A673 (cell line): ENCODE measurements at regions not wholly inside any gene's neighbourhood (a gene's known extent, or its start where the extent isn't known, plus 50 kb on each side); places are given as distances from the start of the nearest gene placed in this dataset.

Experiments used
- BruUV-seq: library from RNA; stranded (reverse); fragments of 400-500 nt; replicated peaks from 2 replicates; lab custom pipeline; 2021; lab: Mats Ljungman, UMichigan
- CTCF ChIA-PET: fragments of 300-600 bp; sonication (Branson Sonifier 250); formaldehyde crosslinking; loops from one replicate; lab custom pipeline; 2022; ENCODE audit warnings: antibody characterized with exemption; lab: Charles Lee
- POLR2A ChIA-PET: fragments of 300-600 bp; sonication (Branson Sonifier 250); formaldehyde crosslinking; loops from one replicate; lab custom pipeline; 2022; ENCODE audit warnings: antibody characterized with exemption; ENCODE audit not compliant: low non-redundant PET; lab: Charles Lee
- DNase-seq: peaks from one replicate; pipeline ENCODE4 v3.0.0-alpha.2; 2015; ENCODE audit warnings: low spot score
- H3K27ac ChIP-seq: fragments of 200-600 bp; sonication (generic); 2 replicates; pipeline ENCODE4 v1.5.1; 2016; ENCODE audit warnings: mixed run types, low read depth, mild to moderate bottlenecking, mixed read lengths, antibody characterized with exemption, low read length; ENCODE audit not compliant: poor library complexity, severe bottlenecking
- H3K27me3 ChIP-seq: fragments of 200-600 bp; sonication (generic); replicated peaks from 2 replicates; pipeline ENCODE4 v1.6.1; 2017; ENCODE audit warnings: mixed run types, low read depth, mild to moderate bottlenecking, mixed read lengths, antibody characterized with exemption, low read length; ENCODE audit not compliant: insufficient read depth, poor library complexity
- H3K36me3 ChIP-seq: fragments of 200-600 bp; sonication (generic); 2 replicates; pipeline ENCODE4 v1.6.1; 2016; ENCODE audit warnings: mixed run types, mild to moderate bottlenecking, mixed read lengths, antibody characterized with exemption, low read length; ENCODE audit not compliant: insufficient read depth, poor library complexity, severe bottlenecking
- H3K4me1 ChIP-seq: fragments of 200-600 bp; sonication (generic); 2 replicates; pipeline ENCODE4 v1.6.1; 2017; ENCODE audit warnings: mixed run types, mild to moderate bottlenecking, mixed read lengths, antibody characterized with exemption, low read length; ENCODE audit not compliant: insufficient read depth, poor library complexity, severe bottlenecking
- H3K4me3 ChIP-seq: fragments of 200-600 bp; sonication (generic); 2 replicates; pipeline ENCODE4 v1.5.1; 2016; ENCODE audit warnings: low read depth, mixed run types, mild to moderate bottlenecking, mixed read lengths, low read length; ENCODE audit not compliant: poor library complexity, severe bottlenecking
- H3K9me3 ChIP-seq: fragments of 200-600 bp; sonication (generic); 2 replicates; pipeline ENCODE4 v1.6.1; 2016; ENCODE audit warnings: mixed run types, low read depth, mild to moderate bottlenecking, mixed read lengths, antibody characterized with exemption, low read length; ENCODE audit not compliant: poor library complexity, severe bottlenecking
- EZH2 ChIP-seq: fragments of 200-600 bp; sonication (generic); IDR thresholded peaks from 2 replicates; pipeline ENCODE4 v1.6.1; 2017; ENCODE audit warnings: borderline replicate concordance, low read depth, mild to moderate bottlenecking, mixed read lengths, antibody characterized with exemption, low read length; ENCODE audit not compliant: poor library complexity, severe bottlenecking
- intact Hi-C: fragments of 100-400 bp; cut with micrococcal nuclease; formaldehyde crosslinking; loops from one replicate; pipeline ENCODE4 v1.10.0; 2022; ENCODE audit not compliant: unreplicated experiment
- TF ChIP-seq, protein P1 (sequence below): fragments of 300-800, 200-600 bp; sonication (generic); conservative IDR thresholded peaks from 2 replicates; pipeline ENCODE4 v1.5.1; 2017; ENCODE audit warnings: low read depth, mild to moderate bottlenecking, antibody characterized with exemption, low read length, moderate library complexity, mixed read lengths

DNA sequence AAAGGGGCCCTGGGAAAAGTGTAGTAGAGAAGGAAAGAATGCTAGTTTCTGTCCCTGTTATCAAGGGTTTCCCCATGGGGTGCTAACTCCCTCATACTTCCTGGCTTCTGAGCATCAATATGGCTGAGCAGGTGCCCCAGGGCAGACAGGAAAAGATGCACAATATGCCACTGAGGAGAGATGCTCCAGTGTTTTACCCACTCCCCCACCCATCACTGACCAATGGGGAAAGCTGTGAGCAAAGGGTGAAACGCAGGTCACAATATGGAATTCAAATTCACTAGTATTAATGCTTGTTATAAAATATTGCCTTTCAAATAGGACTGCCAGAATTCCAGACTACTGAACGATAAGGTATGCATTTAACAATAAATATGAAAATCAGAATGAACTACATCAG lies 187.5 kb upstream of the CTNNB1 start:
- no TSS peak for BruUV-seq
- ChIA-PET POLR2A (no interaction called here), CTCF (no interaction called here)

DNA sequence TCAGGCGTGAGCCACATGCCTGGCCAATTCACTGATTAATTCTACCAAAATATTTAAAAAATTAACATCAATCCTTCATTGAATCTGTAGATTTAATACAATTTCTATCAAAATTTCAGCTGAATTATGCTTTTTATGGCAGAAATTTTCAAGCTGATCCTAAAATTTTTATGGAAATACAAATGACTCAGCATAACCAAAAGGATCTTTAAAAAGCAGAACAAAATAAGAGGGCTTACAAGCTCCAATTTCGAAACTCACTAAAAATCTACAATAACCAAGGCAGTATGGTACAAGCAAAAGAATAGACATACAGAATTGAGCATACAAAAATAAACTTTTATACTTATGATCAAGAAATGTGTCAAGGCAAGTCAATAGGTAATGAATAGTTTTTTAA lies 180.4 kb upstream of the CTNNB1 start:
- no TSS peak for BruUV-seq
- Histone ChIP-seq H3K27ac (no peak overlapping the region), H3K27me3 (no peaks in the 10 kb centered on the region), H3K4me1 (no peaks in the 10 kb centered on the region), H3K9me3 (no peaks in the 10 kb centered on the region), H3K4me3 (no peak overlapping the region), H3K36me3 (no peaks in the 10 kb centered on the region)
- ChIA-PET CTCF (no interaction called here), POLR2A (no interaction called here)
- intact Hi-C loops, result no loop called here
- no peak for DNase-seq
- TF ChIP-seq, protein P1, sequence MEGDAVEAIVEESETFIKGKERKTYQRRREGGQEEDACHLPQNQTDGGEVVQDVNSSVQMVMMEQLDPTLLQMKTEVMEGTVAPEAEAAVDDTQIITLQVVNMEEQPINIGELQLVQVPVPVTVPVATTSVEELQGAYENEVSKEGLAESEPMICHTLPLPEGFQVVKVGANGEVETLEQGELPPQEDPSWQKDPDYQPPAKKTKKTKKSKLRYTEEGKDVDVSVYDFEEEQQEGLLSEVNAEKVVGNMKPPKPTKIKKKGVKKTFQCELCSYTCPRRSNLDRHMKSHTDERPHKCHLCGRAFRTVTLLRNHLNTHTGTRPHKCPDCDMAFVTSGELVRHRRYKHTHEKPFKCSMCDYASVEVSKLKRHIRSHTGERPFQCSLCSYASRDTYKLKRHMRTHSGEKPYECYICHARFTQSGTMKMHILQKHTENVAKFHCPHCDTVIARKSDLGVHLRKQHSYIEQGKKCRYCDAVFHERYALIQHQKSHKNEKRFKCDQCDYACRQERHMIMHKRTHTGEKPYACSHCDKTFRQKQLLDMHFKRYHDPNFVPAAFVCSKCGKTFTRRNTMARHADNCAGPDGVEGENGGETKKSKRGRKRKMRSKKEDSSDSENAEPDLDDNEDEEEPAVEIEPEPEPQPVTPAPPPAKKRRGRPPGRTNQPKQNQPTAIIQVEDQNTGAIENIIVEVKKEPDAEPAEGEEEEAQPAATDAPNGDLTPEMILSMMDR, result no peak
- no peak for TF ChIP-seq EZH2

More for the DNA sequence above, 187.5 kb upstream of the CTNNB1 start:
- Histone ChIP-seq H3K27ac (no peak overlapping the region), H3K9me3 (no peaks in the 10 kb centered on the region), H3K4me3 (no peak overlapping the region), H3K4me1 (no peaks in the 10 kb centered on the region), H3K36me3 (no peaks in the 10 kb centered on the region), H3K27me3 (no peaks in the 10 kb centered on the region)
- no peak for DNase-seq
- TF ChIP-seq, protein P1, result no peak
- TF ChIP-seq EZH2, result no peak
- intact Hi-C loops, result no loop called here

- no peak overlapping the region for H3K4me3 ChIP-seq
Measured at GRCh38 chr3:41024031-41024836, 175.1 kb upstream of the CTNNB1 start.

More at GRCh38 chr3:41024031-41024836, 175.1 kb upstream of the CTNNB1 start:
- no TSS peak for BruUV-seq
- TF ChIP-seq, protein P1, result no peak
- TF ChIP-seq EZH2, result no peak
- H3K9me3 ChIP-seq, result no peaks in the 10 kb centered on the region
- ChIA-PET POLR2A (no interaction called here), CTCF (no interaction called here)
- no peaks in the 10 kb centered on the region for H3K4me1 ChIP-seq
- no peak for DNase-seq
- no peaks in the 10 kb centered on the region for H3K27me3 ChIP-seq
- intact Hi-C loops, result no loop called here
- no peak overlapping the region for H3K27ac ChIP-seq
- H3K36me3 ChIP-seq, result no peaks in the 10 kb centered on the region
